ENCODE measurements at regions not wholly inside any gene's neighbourhood (a gene's known extent, or its start where the extent isn't known, plus 50 kb on each side); places are given as distances from the start of the nearest gene placed in this dataset.

- no peaks in the 10 kb centered on the region for H3K27me3 ChIP-seq (ENCODE audit: insufficient read depth, low read length)
- H3K9me3 ChIP-seq (ENCODE audit: control insufficient read depth in 1 of 2, insufficient read depth in 1 of 2, low read depth in 1 of 2, low read length in 2 of 2) = peaks cover 9 to 16% of the 10 kb centered on the region in 2 experiments; a peak in 2 of 4 replicates
- H3K4me2 ChIP-seq (ENCODE audit: low read length) = no peak overlapping the region
- ATAC-seq = no peak
- H2AFZ ChIP-seq (ENCODE audit: low read depth, low read length, poor library complexity, severe bottlenecking) = no peak overlapping the region
- ChIA-PET RAD21 (ENCODE audit: low non-redundant PET in 1 of 2, low total read pairs in 2 of 2, uncharacterized antibody in 2 of 2, unreplicated experiment in 2 of 2) (no interaction called here), CTCF (no interaction called here), POLR2A (no interaction called here)
- H3K79me2 ChIP-seq (ENCODE audit: insufficient read depth, low read length) = no peaks in the 10 kb centered on the region
- no peaks in the 10 kb centered on the region for H3K36me3 ChIP-seq (ENCODE audit: control insufficient read depth in 1 of 2, insufficient read depth in 2 of 2, low read length in 2 of 2)
- H3K27ac ChIP-seq (ENCODE audit: low read depth, low read length) = no peak overlapping the region
- no peaks in the 10 kb centered on the region for H3K9me2 ChIP-seq (ENCODE audit: insufficient read depth)
- H3K4me3 ChIP-seq (replicated peaks in 1 of 2; ENCODE audit: low read depth in 1 of 2, low read length in 2 of 2) = no peak overlapping the region
- no peak for TF ChIP-seq JUND (IDR thresholded peaks at IDR 0.05)
- no peak for TF ChIP-seq POLR2AphosphoS5 (IDR thresholded peaks at IDR 0.05; ENCODE audit: low read depth, low read length)
- TF ChIP-seq YY1 (IDR thresholded peaks at IDR 0.05; ENCODE audit: extremely low read depth, insufficient replicate concordance, low read depth, low read length) = no peak
- no peak for TF ChIP-seq FOSL1 (IDR thresholded peaks at IDR 0.05; ENCODE audit: low read depth)
- TF ChIP-seq CEBPB (IDR thresholded peaks at IDR 0.05; ENCODE audit: low read depth) = no peak
- TF ChIP-seq EGR1 (IDR thresholded peaks at IDR 0.05; ENCODE audit: low read depth) = no peak
- no peak for TF ChIP-seq REST (IDR thresholded peaks at IDR 0.05; ENCODE audit: low read depth)
- no TSS peak for BruUV-seq (replicated peaks)
- no peaks in the 10 kb centered on the region for H4K20me1 ChIP-seq (ENCODE audit: insufficient read depth)
- H3K4me1 ChIP-seq (ENCODE audit: control insufficient read depth in 1 of 2, insufficient read depth in 2 of 2, low read length in 2 of 2) = no peaks in the 10 kb centered on the region
- H3K9ac ChIP-seq (ENCODE audit: low read length) = no peak overlapping the region
- no peak for DNase-seq (ENCODE audit: low read depth, low spot score)
- intact Hi-C loops (cut with micrococcal nuclease) = no loop called here
Observed at GRCh38 chr10:129058664-129059155, 408.3 kb upstream of the MGMT start.

GRCh38 chr10:129059977-129060376 lies 407.1 kb upstream of the MGMT start:
- intact Hi-C loops (cut with micrococcal nuclease) = no loop called here
- no peak for ATAC-seq
- TF ChIP-seq SRF (IDR thresholded peaks at IDR 0.05; ENCODE audit: low read depth) (no peak), FOSL1 (IDR thresholded peaks at IDR 0.05; ENCODE audit: low read depth) (no peak), CTCF (IDR thresholded peaks at IDR 0.05 in 2 of 3, conservative IDR thresholded peaks at IDR 0.05 in 1 of 3; ENCODE audit: borderline replicate concordance in 1 of 3, insufficient read depth in 1 of 3, low read depth in 2 of 3, low read length in 2 of 3) (no peak), SIN3A (IDR thresholded peaks at IDR 0.05; ENCODE audit: low read depth) (no peak), REST (IDR thresholded peaks at IDR 0.05; ENCODE audit: low read depth) (no peak), CBX3 (IDR thresholded peaks at IDR 0.05; ENCODE audit: low read depth) (no peak), CEBPB (IDR thresholded peaks at IDR 0.05; ENCODE audit: low read depth) (no peak)

More at GRCh38 chr10:129059977-129060376, 407.1 kb upstream of the MGMT start:
- Histone ChIP-seq H3K4me3 (replicated peaks in 1 of 2; ENCODE audit: low read depth in 1 of 2, low read length in 2 of 2) (no peak overlapping the region), H3K9me2 (ENCODE audit: insufficient read depth) (no peaks in the 10 kb centered on the region), H3K27ac (ENCODE audit: low read depth, low read length) (no peak overlapping the region), H3K27me3 (ENCODE audit: insufficient read depth, low read length) (no peaks in the 10 kb centered on the region), H3K4me2 (ENCODE audit: low read length) (no peak overlapping the region), H3K9ac (ENCODE audit: low read length) (no peak overlapping the region), H4K20me1 (ENCODE audit: insufficient read depth) (no peaks in the 10 kb centered on the region), H3K4me1 (ENCODE audit: control insufficient read depth in 1 of 2, insufficient read depth in 2 of 2, low read length in 2 of 2) (no peaks in the 10 kb centered on the region), H3K9me3 (ENCODE audit: control insufficient read depth in 1 of 2, insufficient read depth in 1 of 2, low read depth in 1 of 2, low read length in 2 of 2) (peaks cover 9 to 21% of the 10 kb centered on the region in 2 experiments; a peak in 2 of 4 replicates), H2AFZ (ENCODE audit: low read depth, low read length, poor library complexity, severe bottlenecking) (no peak overlapping the region), H3K36me3 (ENCODE audit: control insufficient read depth in 1 of 2, insufficient read depth in 2 of 2, low read length in 2 of 2) (no peaks in the 10 kb centered on the region), H3K79me2 (ENCODE audit: insufficient read depth, low read length) (no peaks in the 10 kb centered on the region)
- BruUV-seq (replicated peaks) = no TSS peak
- POLR2A ChIA-PET = no interaction called here
- CTCF ChIA-PET = no interaction called here
- no peak for DNase-seq (ENCODE audit: low read depth, low spot score)
- RAD21 ChIA-PET (ENCODE audit: low non-redundant PET in 1 of 2, low total read pairs in 2 of 2, uncharacterized antibody in 2 of 2, unreplicated experiment in 2 of 2) = no interaction called here
